SK-N-SH (cell line): ENCODE measurements at regions not wholly inside any gene's neighbourhood (a gene's known extent, or its start where the extent isn't known, plus 50 kb on each side); places are given as distances from the start of the nearest gene placed in this dataset.

Experiments
- CTCF ChIA-PET: fragments of 300-600, 350-600 bp; formaldehyde crosslinking; extraction: SDS; loops from one replicate; lab custom pipeline; 2021; lab: Yijun Ruan, JAX
- POLR2A ChIA-PET: fragments of 350-600 bp; sonication (Branson Sonifier 250); formaldehyde crosslinking; extraction: SDS; loops from one replicate; lab custom pipeline; 2020; ENCODE audit warnings: antibody characterized with exemption, inconsistent platforms; lab: Yijun Ruan, JAX
- DNase-seq: peaks from one replicate; pipeline ENCODE4 v3.0.0; 2012
- H2AFZ ChIP-seq: fragments of 200-600 bp; sonication (generic); 2 replicates; pipeline ENCODE4 v1.8.1; 2016; ENCODE audit warnings: antibody characterized with exemption, mild to moderate bottlenecking, low read depth
- H3F3A ChIP-seq: fragments of 200-600 bp; sonication (generic); replicated peaks from 2 replicates; pipeline ENCODE3; 2016; ENCODE audit warnings: antibody characterized with exemption, mild to moderate bottlenecking; ENCODE audit not compliant: insufficient read depth
- H3K27ac ChIP-seq, 2 experiments: fragments of 200-500 bp in 1 of 2; fragments of 200-600 bp in 1 of 2; sonication (Bioruptor generic) in 1 of 2; sonication (generic), shearing (Covaris generic) in 1 of 2; 2 replicates each; pipeline versions ENCODE4 v1.5.1 to v1.6.1; 2014 to 2016; ENCODE audit warnings: low read depth in 2 of 2, inconsistent platforms in 1 of 2, low read length in 1 of 2, mild to moderate bottlenecking in 1 of 2, mixed read lengths in 1 of 2
- H3K27me3 ChIP-seq: fragments of 200-600 bp; sonication (generic), shearing (Covaris generic); 2 replicates; pipeline ENCODE4 v1.6.1; 2016; ENCODE audit warnings: mixed run types; ENCODE audit not compliant: insufficient read depth
- H3K36me3 ChIP-seq, 2 experiments: fragments of 200-500 bp in 1 of 2; fragments of 200-600 bp in 1 of 2; sonication (Bioruptor generic) in 1 of 2; sonication (generic) in 1 of 2; replicated peaks in 1 of 2; 2 replicates each; pipeline versions ENCODE3 to v1.5.1; 2014 to 2016; ENCODE audit warnings: low read length in 1 of 2, mild to moderate bottlenecking in 1 of 2; ENCODE audit not compliant: insufficient read depth in 2 of 2, control insufficient read depth in 1 of 2
- H3K4me1 ChIP-seq, 2 experiments: fragments of 200-500 bp in 1 of 2; fragments of 200-600 bp in 1 of 2; sonication (Bioruptor generic) in 1 of 2; sonication (generic), shearing (Covaris generic) in 1 of 2; 2 replicates each; pipeline versions ENCODE4 v1.5.1 to v1.6.1; 2014 to 2016; ENCODE audit warnings: low read depth in 1 of 2, low read length in 1 of 2, mixed run types in 1 of 2; ENCODE audit not compliant: insufficient read depth in 2 of 2, control insufficient read depth in 1 of 2
- H3K4me2 ChIP-seq: fragments of 200-600 bp; sonication (generic), shearing (Covaris generic); 2 replicates; pipeline ENCODE4 v1.6.1; 2017; ENCODE audit warnings: mixed run types
- H3K4me3 ChIP-seq, 2 experiments: fragments of 200-500 bp in 1 of 2; fragments of 200-600 bp in 1 of 2; sonication (Bioruptor generic) in 1 of 2; sonication (generic), shearing (Covaris generic) in 1 of 2; 2 replicates each; pipeline versions ENCODE4 v1.5.1 to v1.8.1; 2014 to 2016; ENCODE audit warnings: low read depth in 2 of 2, inconsistent platforms in 1 of 2, low read length in 1 of 2, mild to moderate bottlenecking in 1 of 2, mixed read lengths in 1 of 2, moderate library complexity in 1 of 2
- H3K79me2 ChIP-seq: fragments of 200-600 bp; sonication (generic); 2 replicates; pipeline ENCODE4 v1.8.1; 2017; ENCODE audit warnings: mild to moderate bottlenecking; ENCODE audit not compliant: insufficient read depth
- H3K9ac ChIP-seq: fragments of 200-600 bp; sonication (generic); 2 replicates; pipeline ENCODE4 v1.6.1; 2017; ENCODE audit warnings: mixed run types
- H3K9me2 ChIP-seq: fragments of 200-600 bp; sonication (generic); 2 replicates; pipeline ENCODE4 v1.6.1; 2017; ENCODE audit warnings: mixed run types
- H3K9me3 ChIP-seq: fragments of 200-600 bp; sonication (generic); 2 replicates; pipeline ENCODE4 v1.6.1; 2017; ENCODE audit warnings: mixed run types, mild to moderate bottlenecking, moderate library complexity
- H4K20me1 ChIP-seq: fragments of 200-600 bp; sonication (generic); 2 replicates; pipeline ENCODE4 v1.6.1; 2017; ENCODE audit warnings: mild to moderate bottlenecking, mixed run types; ENCODE audit not compliant: insufficient read depth
- CHD2 ChIP-seq: fragments of 150-350 bp; IDR thresholded peaks from 2 replicates; pipeline ENCODE4 v1.6.1; 2018; ENCODE audit warnings: low read length; ENCODE audit not compliant: partially characterized antibody
- EP300 ChIP-seq, 2 experiments: IDR thresholded peaks; 2 replicates each; pipeline versions ENCODE4 v1.4.0 to v1.6.1; 2012; ENCODE audit warnings: borderline replicate concordance in 1 of 2, low read depth in 1 of 2, low read length in 1 of 2
- EZH2phosphoT487 ChIP-seq: fragments of 200-600 bp; sonication (generic); IDR thresholded peaks from 2 replicates; pipeline ENCODE4 v1.6.1; 2017; ENCODE audit warnings: low read depth, mixed run types, mild to moderate bottlenecking, antibody characterized with exemption, moderate library complexity, borderline replicate concordance
- FOXJ3 ChIP-seq: sonication (generic); formaldehyde crosslinking; IDR thresholded peaks from 2 replicates; pipeline ENCODE4 v1.5.1; 2020; ENCODE audit warnings: mild to moderate bottlenecking, missing genetic modification reagents
- GABPA ChIP-seq: IDR thresholded peaks from 2 replicates; pipeline ENCODE4 v1.4.0; 2012; ENCODE audit warnings: low read depth, mild to moderate bottlenecking
- GATA2 ChIP-seq: sonication (generic); formaldehyde crosslinking; IDR thresholded peaks from 2 replicates; pipeline ENCODE4 v1.5.0; 2020; ENCODE audit warnings: mild to moderate bottlenecking, missing genetic modification reagents
- MEF2A ChIP-seq: IDR thresholded peaks from 2 replicates; pipeline ENCODE4 v1.4.0; 2012; ENCODE audit warnings: low read depth, borderline replicate concordance
- MXI1 ChIP-seq: IDR thresholded peaks from 2 replicates; pipeline ENCODE4 v1.6.1; 2012; ENCODE audit warnings: mild to moderate bottlenecking, low read depth, low read length, improper control_type of control experiment
- NRF1 ChIP-seq: IDR thresholded peaks from 2 replicates; pipeline ENCODE4 v1.6.1; 2012; ENCODE audit warnings: low read depth, mild to moderate bottlenecking, low read length
- POLR2AphosphoS5 ChIP-seq: IDR thresholded peaks from 2 replicates; pipeline ENCODE4 v1.6.1; 2012; ENCODE audit warnings: low read depth, low read length
- RCOR1 ChIP-seq: fragments of 150-350 bp; IDR thresholded peaks from 2 replicates; pipeline ENCODE4 v1.6.1; 2017; ENCODE audit warnings: antibody characterized with exemption, low read length
- SMC3 ChIP-seq: IDR thresholded peaks from 2 replicates; pipeline ENCODE4 v1.6.1; 2012; ENCODE audit warnings: low read depth, low read length, improper control_type of control experiment
- TCF12 ChIP-seq: IDR thresholded peaks from 2 replicates; pipeline ENCODE4 v1.4.0; 2012
- TEAD4 ChIP-seq: IDR thresholded peaks from 2 replicates; pipeline ENCODE4 v1.4.0; 2012; ENCODE audit warnings: mild to moderate bottlenecking, borderline replicate concordance; ENCODE audit not compliant: insufficient read depth
- USF1 ChIP-seq: IDR thresholded peaks from 2 replicates; pipeline ENCODE4 v1.4.0; 2012; ENCODE audit warnings: low read depth, borderline replicate concordance
- ZBTB33 ChIP-seq: IDR thresholded peaks from 2 replicates; pipeline ENCODE4 v1.4.0; 2012; ENCODE audit warnings: low read depth, borderline replicate concordance
- WGBS: methylation state at CpG from one replicate; pipeline ENCODE4 v1.1.6; 2017; ENCODE audit warnings: low lambda C conversion rate; 5-methylcytosine and 5-hydroxymethylcytosine counted together
- TF ChIP-seq, protein P1 (sequence below): IDR thresholded peaks from 2 replicates; pipeline ENCODE4 v1.4.0; 2012; ENCODE audit warnings: low read depth
- TF ChIP-seq, protein P2 (sequence below): fragments of 150-350 bp; IDR thresholded peaks from 2 replicates; pipeline ENCODE4 v1.6.1; 2017; ENCODE audit warnings: antibody characterized with exemption, low read length, low read depth, borderline replicate concordance
- TF ChIP-seq, protein P3 (sequence below): IDR thresholded peaks from 2 replicates; pipeline ENCODE4; 2012

GRCh38 chr4:164412246-164412645, 341.7 kb upstream of the SMIM31 start:
- Histone ChIP-seq H3K27me3 (no peaks in the 10 kb centered on the region), H3K4me2 (no peak overlapping the region), H3K4me1 (no peaks in the 10 kb centered on the region), H3K79me2 (no peaks in the 10 kb centered on the region), H3K9me3 (no peaks in the 10 kb centered on the region)
- no peak for TF ChIP-seq EZH2phosphoT487
- TF ChIP-seq, protein P1, sequence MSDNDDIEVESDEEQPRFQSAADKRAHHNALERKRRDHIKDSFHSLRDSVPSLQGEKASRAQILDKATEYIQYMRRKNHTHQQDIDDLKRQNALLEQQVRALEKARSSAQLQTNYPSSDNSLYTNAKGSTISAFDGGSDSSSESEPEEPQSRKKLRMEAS, result no peak
- TF ChIP-seq, protein P2, sequence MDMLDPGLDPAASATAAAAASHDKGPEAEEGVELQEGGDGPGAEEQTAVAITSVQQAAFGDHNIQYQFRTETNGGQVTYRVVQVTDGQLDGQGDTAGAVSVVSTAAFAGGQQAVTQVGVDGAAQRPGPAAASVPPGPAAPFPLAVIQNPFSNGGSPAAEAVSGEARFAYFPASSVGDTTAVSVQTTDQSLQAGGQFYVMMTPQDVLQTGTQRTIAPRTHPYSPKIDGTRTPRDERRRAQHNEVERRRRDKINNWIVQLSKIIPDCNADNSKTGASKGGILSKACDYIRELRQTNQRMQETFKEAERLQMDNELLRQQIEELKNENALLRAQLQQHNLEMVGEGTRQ, result no peak
- no peak for TF ChIP-seq CHD2
- TF ChIP-seq ZBTB33, result no peak
- no peak for TF ChIP-seq RCOR1
- TF ChIP-seq EP300 (IDR thresholded peaks at IDR 0.05; ENCODE audit: borderline replicate concordance in 1 of 2, low read depth in 1 of 2, low read length in 1 of 2), result no peak
- TF ChIP-seq MEF2A, result no peak
- no peak for TF ChIP-seq NRF1
- TF ChIP-seq POLR2AphosphoS5, result no peak
- TF ChIP-seq TEAD4, result no peak
- TF ChIP-seq SMC3, result no peak
- no peak for TF ChIP-seq FOXJ3
- TF ChIP-seq GATA2 (CRISPR knock-in tag), result no peak
- no peak for TF ChIP-seq MXI1
- no peak for TF ChIP-seq TCF12
- no peak for TF ChIP-seq GABPA
- no peak for TF ChIP-seq USF1
- TF ChIP-seq, protein P3, sequence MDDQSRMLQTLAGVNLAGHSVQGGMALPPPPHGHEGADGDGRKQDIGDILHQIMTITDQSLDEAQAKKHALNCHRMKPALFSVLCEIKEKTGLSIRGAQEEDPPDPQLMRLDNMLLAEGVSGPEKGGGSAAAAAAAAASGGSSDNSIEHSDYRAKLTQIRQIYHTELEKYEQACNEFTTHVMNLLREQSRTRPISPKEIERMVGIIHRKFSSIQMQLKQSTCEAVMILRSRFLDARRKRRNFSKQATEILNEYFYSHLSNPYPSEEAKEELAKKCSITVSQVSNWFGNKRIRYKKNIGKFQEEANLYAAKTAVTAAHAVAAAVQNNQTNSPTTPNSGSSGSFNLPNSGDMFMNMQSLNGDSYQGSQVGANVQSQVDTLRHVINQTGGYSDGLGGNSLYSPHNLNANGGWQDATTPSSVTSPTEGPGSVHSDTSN, result no peak
- TF ChIP-seq, all 33 proteins: peak for 0
- Histone ChIP-seq H4K20me1 (no peaks in the 10 kb centered on the region), H2AFZ (no peak overlapping the region), H3K4me3 (no peak overlapping the region), H3K9me2 (no peaks in the 10 kb centered on the region), H3K36me3 (no peaks in the 10 kb centered on the region), H3K9ac (no peak overlapping the region), H3K27ac (no peak overlapping the region), H3F3A (no peaks in the 10 kb centered on the region)
- WGBS, result 6% methylated on average over 1 of the region's 1 CpG
- ChIA-PET CTCF (no interaction called here), POLR2A (no interaction called here)
- no peak for DNase-seq
